Left lung (tissue), 4 donors: ENCODE measurements at regions not wholly inside any gene's neighbourhood (a gene's known extent, or its start where the extent isn't known, plus 50 kb on each side); places are given as distances from the start of the nearest gene placed in this dataset.
A peak's percentile ranks its signal among the peaks of the same experiment; 100 is the strongest.

Experiments
- ATAC-seq: fragments of 200-7000 bp; cut with Tn5 transposase; one replicate; pipeline ENCODE4 v1.9.1; 2020; ENCODE audit warnings: moderate library complexity
- DNase-seq, 4 donors: peaks; one replicate each; pipeline ENCODE4 v3.0.0-alpha.2; 2013 to 2020
- H3K27ac ChIP-seq, 2 donors: fragments of 200-600 bp; sonication (generic) in 1 of 2; one replicate each; pipeline versions ENCODE4 v1.5.0 to v1.8.0; 2020 to 2021
- H3K27me3 ChIP-seq, 2 donors: fragments of 200-600 bp; sonication (generic) in 1 of 2; one replicate each; pipeline versions ENCODE4 v1.5.0 to v1.8.0; 2020 to 2021
- H3K36me3 ChIP-seq, 2 donors: fragments of 200-600 bp; sonication (generic) in 1 of 2; one replicate each; pipeline versions ENCODE4 v1.5.0 to v1.8.0; 2020 to 2021
- H3K4me1 ChIP-seq, 2 donors: fragments of 200-600 bp; one replicate each; pipeline ENCODE4 v1.8.0; 2021
- H3K4me3 ChIP-seq, 2 donors: fragments of 200-600 bp; sonication (generic) in 1 of 2; one replicate each; pipeline versions ENCODE4 v1.5.0 to v1.8.0; 2020 to 2021; ENCODE audit warnings: mild to moderate bottlenecking in 1 of 2
- H3K9me3 ChIP-seq, 2 donors: fragments of 200-600 bp; sonication (generic) in 1 of 2; one replicate each; pipeline versions ENCODE4 v1.5.0 to v1.8.0; 2020 to 2021
- CTCF ChIP-seq, 2 donors: fragments of 200-600 bp; sonication (generic) in 1 of 2; IDR thresholded peaks; one replicate each; pipeline versions ENCODE4 v1.5.0 to v1.8.0; 2021; ENCODE audit warnings: antibody characterized with exemption in 2 of 2
- intact Hi-C, 2 donors: fragments of 100-400 bp; cut with DNase I; formaldehyde crosslinking; loops; one replicate each; pipeline versions ENCODE4 v1.11.2 to v1.14.2; 2022
- donor health status: DM: no; HTN: yes; CAD: no.
- donor health status: DM: no; HTN: no; CAD: no.

DNA sequence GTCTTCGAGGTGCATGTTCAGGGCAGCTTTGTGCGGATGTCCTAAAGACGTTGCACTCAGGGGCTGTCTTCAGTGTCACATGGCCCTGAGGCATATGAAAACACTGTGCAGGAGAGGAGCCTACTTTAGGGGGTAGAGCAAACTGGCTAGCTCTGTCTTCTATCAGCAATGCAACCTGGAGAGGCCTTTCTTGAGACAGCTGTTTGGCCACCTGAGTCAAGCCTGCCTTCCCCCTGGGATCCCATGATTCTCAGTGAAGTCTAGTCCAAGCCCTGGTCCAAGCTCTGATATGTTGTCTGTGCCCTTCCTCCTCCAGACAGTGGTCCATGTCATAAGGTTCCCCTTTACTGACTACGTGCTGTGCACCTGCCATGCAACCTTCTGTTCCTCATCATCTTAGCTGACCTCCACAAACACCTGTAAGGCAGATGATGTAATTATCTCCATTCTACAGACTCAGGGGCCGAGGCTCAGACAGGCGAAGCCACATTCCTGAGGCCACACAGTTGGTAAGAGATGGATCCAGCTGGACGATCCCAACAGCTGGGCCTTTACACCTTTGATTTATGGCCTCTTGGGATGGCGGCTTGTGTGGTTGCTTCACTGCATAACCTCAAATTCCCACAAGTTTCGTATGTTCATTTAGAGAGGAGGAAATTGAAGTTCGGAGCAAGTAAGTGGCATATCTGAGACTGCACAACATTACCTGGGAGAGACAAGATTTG is 109.9 kb downstream of the COPS8 start:
- no peaks in the 10 kb centered on the region for H3K36me3 ChIP-seq
- DNase-seq: no peak
- H3K4me3 ChIP-seq: no peak overlapping the region
- H3K27ac ChIP-seq: no peak overlapping the region
- TF ChIP-seq CTCF (IDR thresholded peaks at IDR 0.05): no peak
- no peaks in the 10 kb centered on the region for H3K27me3 ChIP-seq
- no peak for ATAC-seq
- intact Hi-C loops: no loop called here
- peaks cover 0 to 8% of the 10 kb centered on the region in 2 donors for H3K4me1 ChIP-seq
- H3K9me3 ChIP-seq: no peaks in the 10 kb centered on the region

- no peak for TF ChIP-seq CTCF (IDR thresholded peaks at IDR 0.05)
Measured at GRCh38 chr2:237196409-237196808, 110.7 kb downstream of the COPS8 start.

GRCh38 chr2:237196866-237197618 is 111.4 kb downstream of the COPS8 start:
- no peaks in the 10 kb centered on the region for H3K36me3 ChIP-seq
- H3K4me1 ChIP-seq: no peaks in the 10 kb centered on the region
- DNase-seq (no peak), ATAC-seq (peak; percentile 19)
- intact Hi-C loops: no loop called here
- H3K27ac ChIP-seq: peak overlapping the region in 1 of 2 donors; percentile 7
- H3K9me3 ChIP-seq: no peaks in the 10 kb centered on the region
- TF ChIP-seq CTCF (IDR thresholded peaks at IDR 0.05): no peak
- no peak overlapping the region for H3K4me3 ChIP-seq
- H3K27me3 ChIP-seq: no peaks in the 10 kb centered on the region

More at GRCh38 chr2:237196409-237196808, 110.7 kb downstream of the COPS8 start:
- intact Hi-C loops: no loop called here
- no peaks in the 10 kb centered on the region for H3K27me3 ChIP-seq
- H3K4me1 ChIP-seq: peaks cover 0 to 3% of the 10 kb centered on the region in 2 donors
- DNase-seq: no peak
- no peaks in the 10 kb centered on the region for H3K36me3 ChIP-seq
- ATAC-seq: no peak
- H3K4me3 ChIP-seq: no peak overlapping the region
- H3K27ac ChIP-seq: peak overlapping the region in 1 of 2 donors; percentile 7
- H3K9me3 ChIP-seq: no peaks in the 10 kb centered on the region

DNA sequence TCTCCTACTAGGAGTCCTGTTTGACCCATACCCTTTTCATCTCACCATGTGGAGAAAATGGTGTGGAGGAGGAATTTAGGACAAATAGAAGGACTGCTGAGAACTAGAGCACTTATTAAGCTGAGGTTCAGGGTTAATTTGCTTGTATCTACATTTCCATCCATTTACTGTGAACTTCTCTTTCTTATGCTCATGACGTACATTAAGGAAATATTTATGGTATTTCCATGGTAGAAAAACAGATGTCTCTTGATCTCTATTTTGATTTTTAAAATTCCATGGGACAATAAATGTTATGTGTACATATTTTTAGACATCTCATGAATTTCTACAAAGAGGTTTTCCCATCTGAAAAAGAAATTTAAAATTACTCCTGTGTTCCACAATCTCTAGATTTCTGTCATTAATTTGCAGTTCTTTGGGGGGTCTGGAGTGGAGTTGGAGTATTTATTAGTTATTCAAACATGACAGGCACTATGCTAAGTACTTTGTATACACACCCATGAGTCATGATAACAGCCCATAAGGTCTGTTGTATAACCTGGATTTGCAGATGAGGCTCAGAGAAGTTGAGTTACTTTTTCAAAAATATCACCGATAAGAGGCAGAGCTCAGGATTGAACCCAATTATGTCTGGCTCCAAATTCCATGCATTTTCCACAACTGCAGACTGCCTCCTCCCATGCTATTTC is 112.6 kb downstream of the COPS8 start:
- DNase-seq (no peak), ATAC-seq (no peak)
- H3K27ac ChIP-seq: peak overlapping the region in 1 of 2 donors; percentile 55
- no peak overlapping the region for H3K4me3 ChIP-seq
- no peaks in the 10 kb centered on the region for H3K27me3 ChIP-seq
- intact Hi-C loops: no loop called here
- H3K9me3 ChIP-seq: no peaks in the 10 kb centered on the region
- H3K4me1 ChIP-seq: no peaks in the 10 kb centered on the region
- no peaks in the 10 kb centered on the region for H3K36me3 ChIP-seq
- TF ChIP-seq CTCF (IDR thresholded peaks at IDR 0.05): no peak

GRCh38 chr2:237199082-237199481 is 113.4 kb downstream of the COPS8 start:
- Histone ChIP-seq H3K4me1 (no peaks in the 10 kb centered on the region), H3K9me3 (no peaks in the 10 kb centered on the region), H3K36me3 (no peaks in the 10 kb centered on the region), H3K4me3 (no peak overlapping the region), H3K27me3 (no peaks in the 10 kb centered on the region), H3K27ac (peak overlapping the region in 1 of 2 donors; percentile 55)
- TF ChIP-seq CTCF (IDR thresholded peaks at IDR 0.05): no peak
- DNase-seq (no peak), ATAC-seq (no peak)
- intact Hi-C loops: no loop called here
